Activated naive CD4-positive, alpha-beta T cell treated with anti-CD3 and anti-CD28 coated beads, Interleukin-2, amount 50 U/mL, for 16 hours (primary cell): ENCODE measurements at regions not wholly inside any gene's neighbourhood (a gene's known extent, or its start where the extent isn't known, plus 50 kb on each side); places are given as distances from the start of the nearest gene placed in this dataset.

Experiments used
- DNase-seq: peaks from one replicate; pipeline ENCODE4 v3.0.0-alpha.2; 2020

DNA sequence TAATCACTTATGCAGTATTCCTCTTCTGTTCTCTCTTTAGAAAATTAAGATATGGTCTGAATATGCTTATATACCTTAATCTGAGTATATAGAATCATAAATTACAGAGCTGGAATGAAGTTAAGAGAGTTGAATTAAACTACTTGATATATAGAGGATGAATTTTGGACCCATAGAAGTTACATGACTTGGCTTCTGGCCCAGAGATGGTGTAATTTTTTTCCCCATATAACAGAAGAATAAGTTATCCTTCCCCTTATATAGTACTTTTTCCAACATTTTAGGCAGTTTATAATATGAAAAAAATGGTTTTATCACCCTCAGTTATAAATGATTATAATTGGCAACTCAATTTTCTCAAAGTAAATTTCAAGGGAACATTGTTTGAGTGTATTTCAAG lies 616.3 kb downstream of the TBC1D4 start:
- DNase-seq: no peak

DNA sequence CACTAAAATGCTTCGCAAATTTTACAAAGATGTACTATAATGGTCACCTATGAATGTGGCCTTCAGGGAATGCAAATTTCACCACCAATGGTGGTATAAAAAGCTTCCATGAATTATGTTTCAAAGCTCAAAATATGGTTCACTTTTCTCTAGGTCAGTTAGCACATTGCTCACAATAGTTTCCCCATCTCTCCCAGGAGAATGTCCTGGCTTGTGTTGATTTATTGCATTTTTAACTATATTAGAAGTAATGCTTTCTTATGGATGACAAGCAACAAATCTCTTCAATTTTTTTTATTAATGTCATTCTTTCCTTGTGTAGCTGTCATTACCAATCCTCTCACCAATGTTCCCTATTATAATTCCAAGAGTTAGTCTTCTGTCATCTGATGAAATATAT lies 621.2 kb downstream of the TBC1D4 start:
- DNase-seq: no peak

DNA sequence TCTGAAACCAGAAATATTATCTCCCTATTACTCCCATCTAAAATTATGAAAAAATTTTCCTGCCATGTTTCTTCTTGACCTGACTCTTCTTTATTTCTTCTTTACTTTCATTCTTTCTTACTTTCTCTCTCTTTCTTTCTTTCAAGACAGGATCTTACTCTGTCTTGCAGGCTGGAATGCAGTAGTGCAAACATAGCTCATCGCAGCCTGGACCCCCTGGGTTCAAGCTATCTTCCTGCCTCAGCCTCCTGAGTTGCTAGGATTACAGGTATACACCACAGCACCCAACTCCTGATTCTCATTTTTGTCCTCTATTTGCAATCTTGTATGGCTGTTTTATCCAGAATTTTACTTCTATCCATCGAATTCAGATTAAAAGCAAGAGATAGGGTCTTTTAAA lies 631.1 kb downstream of the TBC1D4 start:
- no peak for DNase-seq

DNA sequence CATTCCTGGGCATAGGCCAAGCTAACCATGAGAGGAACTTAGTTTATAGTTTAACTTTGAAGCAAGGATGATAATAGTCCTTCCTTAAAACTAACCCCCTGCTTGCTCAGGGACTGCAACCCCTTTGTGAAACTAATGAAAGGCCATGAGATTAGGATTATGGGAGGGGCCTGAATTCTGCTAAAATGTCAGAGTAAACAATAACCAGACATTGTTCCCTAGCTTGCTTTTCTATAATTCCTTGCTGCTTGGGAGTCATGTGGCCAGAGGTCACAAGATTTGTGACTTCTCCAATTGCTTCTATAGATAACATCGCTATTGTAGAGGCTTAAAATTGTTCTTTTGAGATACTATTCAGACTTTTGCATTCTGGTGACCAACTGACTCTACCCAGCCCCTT lies 634.0 kb downstream of the TBC1D4 start:
- no peak for DNase-seq

DNA sequence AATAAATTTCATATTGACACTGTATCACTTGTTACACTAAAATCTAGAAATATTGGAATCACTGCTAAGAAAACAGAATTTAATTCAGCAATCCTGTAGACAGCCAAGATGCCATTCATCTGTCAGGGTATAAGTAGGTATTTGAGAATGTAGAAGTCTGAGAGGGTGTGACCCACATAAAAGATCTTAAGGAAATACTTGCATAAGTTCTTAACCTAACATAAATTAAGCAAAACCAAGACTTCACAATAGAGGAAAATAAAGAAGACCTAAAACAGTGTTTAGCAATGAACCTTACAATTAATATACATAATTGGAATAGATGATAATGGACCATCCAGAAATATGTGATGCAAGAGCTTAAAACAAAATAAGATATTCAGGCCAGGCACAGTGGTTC lies 636.2 kb downstream of the TBC1D4 start:
- DNase-seq: no peak

DNA sequence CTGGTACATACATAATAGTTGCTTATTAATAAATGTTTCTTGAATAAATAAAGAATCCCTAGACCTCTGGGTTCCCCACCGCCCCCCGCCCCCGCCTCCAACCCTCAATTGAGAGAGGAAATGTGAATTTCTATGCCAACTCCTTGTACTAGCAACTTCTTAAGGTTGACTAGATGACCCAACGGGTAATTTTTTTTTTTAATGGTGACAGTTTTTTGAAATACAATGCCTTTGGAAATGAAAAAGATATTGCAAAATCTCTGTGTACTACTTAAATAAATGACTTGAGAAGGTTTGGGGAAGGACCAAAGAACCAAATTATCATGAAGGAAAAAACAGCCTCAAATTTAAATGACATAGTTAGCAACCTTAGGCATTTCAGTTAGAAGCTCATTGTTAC lies 640.3 kb downstream of the TBC1D4 start:
- DNase-seq: no peak

DNA sequence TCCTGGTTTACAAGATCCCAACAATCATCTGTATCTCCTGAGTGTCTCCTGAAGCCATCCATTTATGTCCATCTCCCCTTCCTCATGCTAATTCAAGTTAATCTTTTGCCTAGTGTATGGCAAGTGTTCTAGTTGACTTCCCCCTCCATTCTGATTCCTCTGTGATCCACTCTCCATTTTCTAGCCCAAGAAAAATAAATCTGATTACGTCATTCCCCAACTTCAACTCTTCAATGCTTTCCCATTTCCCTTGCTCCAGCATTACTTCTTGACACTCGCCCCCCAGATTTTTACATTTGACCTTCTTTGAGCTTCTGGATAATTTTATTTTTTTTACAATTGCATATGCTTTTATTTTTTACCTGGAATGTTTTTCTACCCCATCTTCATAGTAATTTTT lies 640.8 kb downstream of the TBC1D4 start:
- DNase-seq: no peak

DNA sequence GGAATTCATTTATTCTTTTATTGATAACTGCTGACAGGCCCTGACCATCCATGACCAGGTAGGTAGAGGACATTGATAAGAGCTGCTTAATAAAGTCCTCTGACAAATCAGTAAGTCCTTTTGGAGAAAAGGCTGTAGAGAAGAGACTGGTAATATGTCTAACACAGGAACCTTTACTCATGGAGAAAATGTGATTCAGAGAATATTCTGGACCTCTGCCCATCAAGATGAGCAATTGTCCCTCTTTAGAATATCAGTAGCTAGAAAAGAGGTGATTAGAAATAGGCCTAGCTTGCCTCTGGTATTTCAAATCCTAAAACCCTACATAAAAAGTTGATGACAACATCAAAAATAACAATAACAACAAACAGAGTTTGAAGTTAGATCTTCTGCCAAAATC lies 642.3 kb downstream of the TBC1D4 start:
- DNase-seq: no peak

DNA sequence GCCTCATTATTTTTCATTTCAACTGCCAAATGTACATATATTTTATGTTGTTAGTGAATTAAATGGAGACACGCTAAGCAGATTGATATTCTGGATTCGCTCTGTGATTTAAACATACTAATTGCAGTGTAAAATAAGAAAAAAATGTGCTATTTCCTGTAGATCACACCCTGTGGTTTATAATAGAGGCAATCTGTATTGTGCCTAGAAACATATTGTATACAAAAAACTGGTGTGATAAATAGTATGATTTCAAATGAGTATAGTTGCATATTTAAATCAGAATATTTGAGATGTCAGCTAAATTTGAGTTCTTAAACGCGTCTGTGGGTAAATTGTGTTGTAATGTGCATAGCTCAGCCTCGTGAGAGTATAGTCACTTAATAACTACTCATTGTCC lies 643.9 kb downstream of the TBC1D4 start:
- DNase-seq: no peak

DNA sequence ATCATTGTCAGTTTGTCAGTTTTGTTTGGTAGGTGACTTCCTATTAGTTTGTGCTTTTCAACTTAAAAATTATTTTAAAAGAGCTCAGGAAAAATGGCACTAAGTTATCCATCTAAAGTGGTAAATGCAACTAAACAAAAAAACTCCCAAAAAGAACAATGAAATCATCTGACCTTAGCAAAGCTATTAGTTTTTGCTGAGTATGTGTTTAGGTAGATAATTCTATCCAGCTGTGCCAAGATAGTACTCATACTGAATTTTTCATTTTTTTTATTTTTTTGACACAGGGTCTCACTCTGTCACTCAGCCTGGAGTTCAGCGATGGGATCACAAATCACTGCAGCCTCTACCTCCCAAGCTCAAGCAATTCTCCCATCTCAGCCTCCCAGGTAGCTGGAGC lies 645.3 kb downstream of the TBC1D4 start:
- no peak for DNase-seq

DNA sequence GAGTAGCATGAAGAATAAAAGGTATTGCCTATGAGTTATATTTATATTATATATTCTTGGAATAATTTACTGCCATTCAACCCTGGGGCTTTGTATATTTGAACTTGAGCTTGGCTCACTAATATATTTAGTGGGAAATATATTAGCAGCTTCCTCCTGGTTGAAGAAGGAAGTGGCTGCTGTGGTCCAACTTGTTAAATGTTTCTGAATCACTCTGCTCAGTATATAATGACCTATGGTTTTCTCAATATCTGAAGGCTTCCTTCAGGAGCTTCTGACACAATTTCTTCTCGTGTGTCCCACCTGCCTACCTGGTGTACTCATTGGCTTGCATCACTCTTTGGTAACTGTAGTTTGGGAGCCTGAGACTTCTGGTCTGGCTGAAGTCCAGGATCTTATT lies 646.4 kb downstream of the TBC1D4 start:
- no peak for DNase-seq

DNA sequence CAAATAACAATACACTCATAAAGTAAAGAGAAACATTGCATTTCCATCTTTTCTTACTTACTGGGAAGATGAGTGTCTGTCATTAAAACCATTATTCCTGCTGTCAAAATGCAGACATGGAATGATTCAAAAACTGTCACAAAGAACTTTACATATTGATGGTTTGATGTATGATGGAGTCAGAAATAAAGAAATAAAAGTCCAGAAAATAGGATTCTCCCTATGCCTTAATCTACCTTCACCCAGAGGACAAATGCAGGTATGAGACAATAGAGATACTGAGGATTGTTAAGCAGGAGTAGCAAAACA lies 656.1 kb downstream of the TBC1D4 start:
- no peak for DNase-seq

DNA sequence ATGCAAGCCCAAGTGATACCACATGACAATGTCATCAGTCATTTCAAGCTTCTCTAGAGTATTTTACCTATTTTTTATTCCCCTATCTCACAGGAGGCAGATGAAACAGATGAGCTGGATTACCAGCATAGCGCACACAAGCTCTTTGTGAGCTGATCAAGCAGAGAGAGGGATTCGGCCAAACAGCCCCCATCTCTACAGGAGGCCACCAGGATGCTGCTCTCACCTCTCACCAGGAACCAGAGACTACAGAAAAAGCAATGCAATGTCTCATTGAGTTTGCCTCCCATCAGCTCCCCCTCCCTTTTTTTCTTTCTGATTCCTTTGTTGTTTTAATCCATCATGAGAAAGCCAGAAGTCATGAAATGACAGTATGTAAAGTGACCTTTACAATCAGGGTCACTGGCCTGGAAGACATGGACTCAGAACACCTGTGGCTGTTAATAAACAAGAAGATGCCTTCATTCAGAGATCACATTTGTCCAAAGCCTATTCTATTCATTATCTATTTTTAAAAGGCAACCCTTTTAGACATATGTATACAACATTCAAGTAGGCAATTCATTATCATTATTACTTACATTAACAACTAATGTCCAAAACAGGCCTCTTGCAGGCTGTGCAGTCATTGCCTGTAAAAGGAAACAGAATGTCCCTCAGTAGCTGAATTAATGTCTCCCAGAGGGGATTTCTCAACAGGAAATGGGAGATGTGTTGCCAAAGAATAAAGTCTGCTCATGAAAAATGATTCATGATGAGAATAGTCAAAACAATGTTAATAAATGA lies 656.6 kb downstream of the TBC1D4 start:
- no peak for DNase-seq

DNA sequence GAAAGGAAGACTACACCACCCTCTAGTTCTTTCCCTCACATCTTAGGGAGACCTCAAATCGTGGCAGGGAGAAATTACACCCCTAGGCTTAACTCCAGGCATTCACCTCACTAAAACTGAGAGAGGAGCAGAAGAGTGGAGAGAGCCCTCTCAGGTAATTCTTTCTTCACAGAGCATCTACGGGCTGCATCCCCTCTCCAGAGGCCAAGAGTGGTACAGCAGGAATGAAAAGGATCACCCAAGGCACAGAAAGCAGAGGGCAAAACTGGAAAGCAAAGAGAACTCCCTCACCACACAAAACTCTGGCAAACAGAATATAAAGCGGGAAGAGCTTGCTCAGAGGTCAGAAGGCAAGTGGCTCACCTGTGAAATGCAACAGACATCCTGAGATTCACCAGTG lies 661.2 kb downstream of the TBC1D4 start:
- DNase-seq: no peak

DNA sequence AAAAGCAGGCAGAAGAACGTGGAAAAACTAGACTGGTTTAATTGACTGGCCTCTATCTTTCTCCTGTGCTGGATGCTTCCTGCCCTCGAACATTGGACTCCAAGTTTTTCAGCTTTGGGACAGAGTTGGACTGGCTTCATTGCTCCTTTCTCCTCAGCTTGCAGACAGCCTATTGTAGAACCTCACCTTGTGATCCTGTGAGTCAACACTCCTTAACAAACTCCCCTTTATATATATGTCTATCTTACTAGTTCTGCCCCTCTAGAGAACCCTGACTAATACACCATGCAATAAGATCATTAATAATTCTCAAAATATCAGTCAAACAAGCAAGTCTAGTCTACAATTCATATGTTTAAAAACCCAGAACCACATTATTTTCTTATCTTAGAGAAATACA lies 662.4 kb downstream of the TBC1D4 start:
- DNase-seq: no peak

DNA sequence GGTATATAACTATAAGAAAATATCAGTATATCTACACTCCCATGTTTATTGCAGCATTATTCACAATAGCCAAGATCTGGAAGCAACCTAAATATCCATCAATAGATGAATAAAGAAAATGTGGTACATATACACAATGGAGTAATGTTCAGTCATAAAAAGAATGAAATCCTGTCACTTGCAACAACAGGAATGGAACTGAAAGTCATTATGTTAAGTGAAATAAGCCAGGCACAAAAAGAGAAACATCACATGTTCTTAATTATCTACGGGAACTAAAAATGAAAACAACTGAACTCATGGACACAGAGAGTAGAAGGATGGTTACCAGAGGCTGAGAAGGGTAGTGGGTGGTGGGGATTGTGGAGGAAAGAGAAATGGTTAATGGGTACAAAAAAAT lies 665.2 kb downstream of the TBC1D4 start:
- DNase-seq: no peak

DNA sequence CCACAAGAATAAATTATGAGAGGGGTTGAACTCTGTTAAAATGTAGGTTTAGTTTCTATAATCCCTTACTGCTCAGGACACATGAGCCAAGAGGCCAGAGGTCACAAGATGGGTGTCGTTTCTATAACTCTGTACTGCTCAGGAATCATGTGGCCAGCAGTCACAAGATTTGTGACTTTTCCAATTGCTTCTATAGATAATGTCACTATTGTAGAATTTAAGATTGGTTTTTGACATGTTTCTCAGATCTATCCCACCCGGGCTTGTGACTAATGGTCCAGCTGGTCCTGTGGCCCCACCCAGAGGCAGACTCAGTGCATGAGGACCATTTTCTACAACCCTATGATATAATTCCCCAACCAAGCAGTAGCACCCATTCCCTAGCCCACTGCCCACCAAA lies 662.0 kb upstream of the KLF12 start:
- no peak for DNase-seq

DNA sequence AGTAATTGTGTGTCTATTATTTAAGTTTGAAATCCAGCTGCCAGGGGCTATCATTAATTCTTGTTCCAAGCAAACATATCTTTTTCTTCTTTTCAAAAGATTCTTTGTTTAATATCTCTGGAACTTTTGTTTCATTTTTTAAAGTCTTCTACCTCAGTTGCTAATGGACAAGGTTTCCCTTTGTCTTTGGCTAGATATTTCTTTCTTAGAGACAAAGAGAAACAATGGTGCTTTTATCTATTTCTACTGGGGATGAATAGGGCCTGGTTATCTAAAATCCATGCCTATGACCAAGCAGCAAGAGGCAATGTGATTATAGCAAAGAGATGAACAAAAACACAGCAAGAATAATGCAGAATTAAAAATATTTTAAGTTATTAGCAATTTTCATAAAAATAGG lies 661.3 kb upstream of the KLF12 start:
- DNase-seq: no peak

DNA sequence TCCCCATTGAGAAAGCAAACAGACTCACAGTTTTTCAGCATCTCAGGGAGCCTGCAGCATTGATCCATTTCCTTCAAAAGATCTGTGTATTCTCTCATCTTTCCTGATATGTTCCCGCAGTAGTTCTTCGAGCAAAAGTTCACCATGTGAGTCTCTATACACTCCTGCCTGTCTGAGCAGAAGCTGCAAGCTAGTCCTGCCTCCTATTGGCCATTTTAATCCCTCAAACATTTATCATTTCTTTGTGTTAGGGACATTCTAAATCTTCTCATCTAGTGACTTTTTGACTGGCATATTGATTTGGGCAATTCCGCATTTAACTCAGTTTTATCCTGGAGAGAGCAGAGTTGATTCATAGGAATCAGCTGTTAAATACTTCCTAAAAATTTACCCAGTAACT lies 660.4 kb upstream of the KLF12 start:
- no peak for DNase-seq

DNA sequence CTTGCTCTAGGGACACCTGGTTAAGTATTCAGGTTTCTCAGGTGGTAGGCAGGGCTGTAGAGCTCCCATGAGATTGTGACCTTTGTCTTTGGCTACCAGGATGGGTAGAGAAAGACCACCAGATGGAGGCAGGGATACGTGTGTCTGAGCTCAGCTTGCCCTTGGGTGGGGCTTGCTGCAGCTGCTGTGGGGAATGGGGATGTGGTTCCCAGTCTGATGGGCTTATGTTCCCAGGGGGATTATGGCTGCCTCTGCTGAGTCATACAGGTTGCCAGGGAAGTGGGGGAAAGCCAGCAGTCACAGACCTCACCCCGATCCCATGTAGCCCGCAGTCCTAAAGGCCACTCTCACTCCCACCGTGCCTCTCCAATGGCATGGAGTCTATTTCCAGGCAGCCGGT lies 659.9 kb upstream of the KLF12 start:
- DNase-seq: no peak

DNA sequence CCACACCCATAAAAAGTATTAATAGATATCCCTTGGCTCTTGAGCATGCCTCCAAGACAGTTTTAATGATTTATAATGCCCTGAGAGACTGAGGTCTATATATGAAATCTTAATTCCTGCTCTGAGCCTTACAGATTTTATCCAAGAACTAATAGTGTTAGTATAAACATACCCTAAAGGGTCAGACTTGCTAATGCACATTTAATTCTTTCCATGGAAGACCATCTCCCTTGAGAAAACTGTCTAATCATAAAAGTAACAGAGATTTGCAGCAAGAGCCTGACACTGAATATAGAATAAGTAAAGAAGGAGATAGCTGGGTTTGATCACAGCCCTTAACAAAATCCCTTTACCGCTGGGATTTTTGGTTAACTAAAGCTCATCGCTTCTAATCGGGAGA lies 650.8 kb upstream of the KLF12 start:
- no peak for DNase-seq

DNA sequence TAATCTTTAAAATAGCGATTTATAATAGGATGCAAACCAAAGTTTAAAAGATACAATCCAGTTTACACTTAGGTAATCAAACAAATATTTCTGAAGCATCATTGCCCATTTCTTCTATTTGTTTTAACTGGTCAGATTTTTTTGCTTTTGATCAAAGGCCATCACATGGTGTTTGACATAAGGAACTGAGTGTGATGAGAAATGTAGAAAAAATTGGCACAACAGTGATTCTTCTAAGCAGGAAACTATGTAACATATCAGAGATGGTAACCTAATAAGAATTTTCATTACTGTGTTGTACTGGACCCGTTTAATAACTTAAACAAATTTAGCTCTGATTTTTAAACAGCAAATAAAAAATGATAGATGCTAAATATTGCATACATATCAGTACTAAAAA lies 644.7 kb upstream of the KLF12 start:
- no peak for DNase-seq

DNA sequence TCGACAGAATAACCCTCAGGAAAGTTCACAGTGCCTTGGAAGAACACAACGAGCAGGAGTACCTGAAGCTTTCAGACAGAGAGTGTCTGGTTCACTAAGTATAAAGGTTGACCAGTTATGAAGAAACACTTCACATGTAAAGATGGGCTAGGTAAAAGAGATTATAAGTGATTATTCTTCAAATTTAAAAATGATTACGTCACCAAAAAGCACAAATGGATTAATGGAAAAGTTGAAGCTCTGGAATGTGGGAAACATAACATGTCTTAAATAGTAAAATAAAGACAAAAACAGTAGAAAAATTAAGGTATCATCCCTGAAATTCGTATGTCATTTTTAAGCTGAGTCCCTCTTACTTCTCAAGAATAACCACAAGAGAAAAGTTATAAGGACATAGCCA lies 643.9 kb upstream of the KLF12 start:
- DNase-seq: no peak

DNA sequence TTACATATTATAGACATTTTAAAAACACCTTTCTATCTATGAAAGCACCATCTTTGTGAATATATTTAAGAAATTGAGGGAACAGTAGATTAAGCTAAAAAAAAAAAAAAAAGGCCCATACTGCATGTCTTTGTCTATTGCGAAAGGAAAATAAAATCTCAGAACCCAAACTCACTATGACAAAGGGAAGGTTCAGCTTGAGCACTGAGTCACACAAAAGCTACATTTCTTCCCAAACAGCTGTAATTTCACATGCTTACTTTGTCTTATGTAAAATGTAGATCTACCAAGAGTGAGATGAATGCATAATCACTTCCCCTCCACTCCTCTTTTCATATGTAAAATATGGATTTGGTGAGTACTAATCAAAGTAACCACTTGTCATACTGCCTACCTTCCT lies 640.1 kb upstream of the KLF12 start:
- no peak for DNase-seq

DNA sequence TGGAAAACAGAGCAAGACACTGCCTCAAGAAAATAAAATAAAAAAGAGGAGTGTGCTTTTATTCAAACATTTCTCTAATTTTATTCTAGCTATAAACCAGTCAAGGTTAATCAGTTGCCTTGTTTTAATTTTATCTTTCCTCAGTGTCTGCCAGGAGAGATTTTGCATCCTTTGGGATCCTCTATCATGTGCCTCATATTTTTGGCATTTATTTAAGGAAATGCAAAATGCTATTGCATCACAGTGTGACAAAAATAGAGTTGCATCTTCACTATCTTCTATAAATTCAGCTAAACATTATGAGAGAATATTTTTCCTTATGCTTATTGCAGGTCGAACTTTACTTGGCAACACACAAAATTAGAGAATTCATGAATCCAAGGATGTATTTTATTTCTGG lies 639.0 kb upstream of the KLF12 start:
- DNase-seq: no peak

DNA sequence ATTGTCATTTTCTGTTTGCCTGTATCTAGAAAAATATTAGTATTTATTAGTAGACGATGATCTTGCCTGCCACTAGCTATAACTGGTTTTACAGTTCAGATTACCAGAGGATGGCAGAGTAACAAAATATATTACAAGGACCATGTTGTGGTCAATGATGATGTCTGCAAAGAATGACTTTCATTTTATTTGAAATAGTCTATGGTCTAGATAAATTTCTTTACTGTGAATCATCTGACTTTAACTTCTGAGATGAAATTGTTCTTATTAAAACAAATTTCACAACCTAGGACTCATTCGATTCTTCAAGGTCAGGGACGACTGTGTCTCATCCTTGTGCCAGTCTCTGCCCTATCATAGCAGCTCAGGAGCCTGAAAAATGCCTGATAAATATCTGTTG lies 637.8 kb upstream of the KLF12 start:
- DNase-seq: no peak
